Right lung (tissue), 2 donors: ENCODE measurements at regions not wholly inside any gene's neighbourhood (a gene's known extent, or its start where the extent isn't known, plus 50 kb on each side); places are given as distances from the start of the nearest gene placed in this dataset.

Experiments
- DNase-seq, 2 donors: peaks; one replicate each; pipeline ENCODE4 v3.0.0-alpha.2; 2013

GRCh38 chrX:113741744-113742143 lies 842.1 kb upstream of the HTR2C start:
- DNase-seq = no peak

DNA sequence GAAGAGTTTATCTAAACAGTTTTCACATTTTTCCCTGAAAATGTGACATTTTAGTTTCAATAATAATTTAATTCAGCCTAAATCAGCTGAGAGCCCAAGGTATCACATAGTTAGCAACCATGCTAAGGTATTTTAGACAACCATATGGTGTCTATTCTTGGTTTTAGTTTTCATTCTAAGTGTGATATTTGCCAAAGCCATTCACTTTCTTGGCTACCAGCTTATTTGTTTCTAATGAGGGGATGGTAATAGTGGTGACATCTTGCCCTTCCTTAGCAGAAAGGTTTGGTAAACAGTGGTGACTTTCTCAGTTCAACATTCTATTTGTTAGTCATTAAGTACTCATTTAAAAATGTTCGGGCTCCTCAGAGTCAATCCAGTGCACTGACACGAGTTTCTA lies 854.9 kb upstream of the HTR2C start:
- no peak for DNase-seq

DNA sequence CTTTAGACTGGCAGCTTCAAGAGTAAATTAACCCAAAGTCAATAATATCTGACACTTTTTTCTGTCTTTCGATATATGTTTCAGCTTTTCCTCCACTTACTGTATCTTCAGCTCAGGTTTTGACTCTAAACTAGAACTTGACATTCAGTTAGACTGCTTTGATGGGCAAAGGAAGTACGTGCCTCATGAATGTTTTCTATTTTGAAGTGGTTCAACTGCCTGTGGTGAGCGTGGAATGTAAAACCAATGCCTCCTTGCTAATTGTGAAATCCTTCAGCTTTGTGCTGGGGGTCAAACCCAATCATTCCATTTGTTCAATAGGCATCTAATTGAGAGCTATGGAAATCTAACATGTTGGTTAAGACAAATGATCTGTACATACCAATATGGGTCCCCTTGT lies 857.0 kb upstream of the HTR2C start:
- DNase-seq = no peak

- no peak for DNase-seq
Observed at GRCh38 chrX:113726466-113726865, 857.4 kb upstream of the HTR2C start.

DNA sequence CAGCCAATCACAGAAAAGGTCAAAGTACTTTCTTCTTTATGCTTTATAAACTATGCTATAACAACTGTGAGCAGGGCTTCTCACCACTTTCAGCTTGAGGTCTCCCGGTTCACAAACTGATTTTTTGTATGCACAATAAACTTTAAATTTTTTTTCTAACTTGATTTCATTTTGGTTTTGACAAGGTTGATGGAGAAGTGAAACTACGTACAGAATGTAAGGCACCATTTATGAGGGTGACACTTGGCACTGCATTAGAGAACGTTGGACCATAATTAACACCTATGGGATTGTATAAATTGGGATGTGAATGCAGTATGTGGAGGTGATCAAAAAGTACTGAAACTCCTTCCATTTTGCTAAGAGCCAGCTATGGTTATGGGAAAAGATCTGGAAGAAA lies 857.9 kb upstream of the HTR2C start:
- no peak for DNase-seq

DNA sequence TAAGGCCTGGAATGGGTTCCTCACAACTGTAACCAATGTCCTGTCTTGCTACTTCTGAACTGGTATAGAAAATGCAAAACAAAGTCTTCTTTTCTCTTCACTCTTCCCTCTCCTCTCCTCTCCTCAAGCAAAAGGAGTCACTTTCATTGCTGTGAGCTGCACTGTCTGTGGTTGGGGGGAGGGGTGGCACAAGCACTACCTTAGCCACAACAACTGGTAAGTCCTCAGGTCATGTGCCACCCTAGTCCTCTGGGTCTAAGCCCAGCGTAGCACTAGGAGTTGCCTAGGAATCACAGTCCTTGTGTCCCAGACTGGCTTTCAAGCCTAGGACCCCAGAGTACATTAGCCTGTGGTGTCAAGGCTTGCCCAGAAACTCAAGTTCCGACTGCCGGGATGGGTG lies 859.3 kb upstream of the AMOT start:
- DNase-seq = no peak

DNA sequence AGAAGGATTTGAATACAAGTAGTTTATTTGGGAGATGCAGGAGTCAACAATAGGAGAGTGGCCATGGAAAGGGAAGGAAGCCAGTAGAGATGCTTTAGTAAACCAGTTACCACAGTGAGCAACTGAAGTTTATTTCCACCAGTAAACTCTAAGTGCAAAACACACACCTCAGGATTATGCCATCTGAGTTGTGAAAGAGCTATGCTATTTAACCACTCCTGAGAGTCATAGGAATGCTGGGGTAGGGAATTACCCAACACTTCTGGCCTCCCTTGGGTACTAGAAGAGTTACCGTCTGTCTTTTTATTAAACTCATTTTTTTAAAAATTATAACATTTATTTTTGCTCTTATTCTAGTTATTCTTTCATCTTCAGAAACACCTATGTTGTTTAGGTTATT lies 834.6 kb upstream of the AMOT start:
- no peak for DNase-seq

DNA sequence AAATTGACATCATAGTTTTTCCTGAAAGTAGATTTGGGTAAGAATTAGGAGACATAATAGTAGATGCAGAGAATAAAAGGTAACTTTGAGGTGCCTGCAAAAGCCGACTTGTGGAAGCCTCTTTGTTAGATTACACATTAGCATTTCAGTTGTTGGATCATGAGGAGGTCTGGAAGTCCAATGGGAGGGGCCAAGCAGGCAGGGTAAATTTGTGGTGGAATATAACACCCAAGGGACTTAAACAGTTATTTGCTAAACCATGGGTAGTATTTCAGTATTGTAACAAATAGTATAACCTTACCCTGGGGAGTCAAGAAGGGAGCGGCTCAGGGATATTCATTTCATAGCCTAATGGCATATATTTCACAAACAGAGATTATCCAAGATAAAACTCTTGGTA lies 810.7 kb upstream of the AMOT start:
- no peak for DNase-seq

- DNase-seq = no peak
Observed at GRCh38 chrX:113644426-113644825, 803.8 kb upstream of the AMOT start.

- no peak for DNase-seq
Observed at GRCh38 chrX:113634565-113634964, 793.9 kb upstream of the AMOT start.

DNA sequence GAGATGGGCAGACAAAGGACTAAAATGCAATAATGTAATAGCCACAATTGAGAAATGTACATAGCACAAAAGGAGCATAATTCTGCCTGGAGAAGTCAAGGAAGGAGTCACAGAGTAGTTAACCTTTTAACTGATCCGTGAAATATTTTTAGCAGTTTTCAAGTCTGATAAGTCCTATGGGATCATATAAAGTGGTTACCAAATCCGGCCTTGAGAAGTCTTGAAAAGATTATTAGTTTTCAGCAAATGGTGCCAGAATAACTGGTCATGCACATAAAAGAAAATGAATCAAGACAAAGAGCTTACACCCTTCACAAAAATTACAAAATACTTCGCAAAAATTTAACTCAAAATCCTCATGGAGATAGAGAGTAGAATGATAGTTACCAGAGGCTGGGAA lies 788.7 kb upstream of the AMOT start:
- DNase-seq = no peak

- DNase-seq = no peak
Observed at GRCh38 chrX:113594123-113594841, 753.7 kb upstream of the AMOT start.

- no peak for DNase-seq
Observed at GRCh38 chrX:113586281-113586898, 745.8 kb upstream of the AMOT start.

GRCh38 chrX:113580486-113580885 lies 739.9 kb upstream of the AMOT start:
- no peak for DNase-seq

- no peak for DNase-seq
Observed at GRCh38 chrX:113558576-113558975, 717.9 kb upstream of the AMOT start.

GRCh38 chrX:113551919-113552318 lies 711.3 kb upstream of the AMOT start:
- DNase-seq = no peak

- DNase-seq = no peak
Observed at GRCh38 chrX:113548308-113549015, 707.8 kb upstream of the AMOT start.

DNA sequence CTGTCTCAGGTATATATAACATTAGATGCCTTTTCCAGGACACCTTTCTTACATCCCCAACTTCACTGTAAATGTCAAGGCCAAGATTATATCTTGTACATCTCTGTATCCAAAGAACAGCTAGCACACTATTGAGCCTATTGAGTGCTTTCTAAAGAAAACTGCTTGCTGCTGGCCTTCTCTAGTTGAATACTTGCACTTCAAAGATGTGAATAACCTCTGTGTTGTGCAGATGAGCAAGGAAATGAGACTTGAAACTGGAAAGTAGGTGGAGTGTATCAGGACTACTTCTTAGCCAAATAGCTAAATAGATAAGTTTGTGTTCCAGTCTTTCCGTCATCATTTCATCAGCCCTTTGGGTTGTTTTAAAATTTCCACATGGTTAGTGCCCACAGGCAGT lies 704.4 kb upstream of the AMOT start:
- DNase-seq = no peak

DNA sequence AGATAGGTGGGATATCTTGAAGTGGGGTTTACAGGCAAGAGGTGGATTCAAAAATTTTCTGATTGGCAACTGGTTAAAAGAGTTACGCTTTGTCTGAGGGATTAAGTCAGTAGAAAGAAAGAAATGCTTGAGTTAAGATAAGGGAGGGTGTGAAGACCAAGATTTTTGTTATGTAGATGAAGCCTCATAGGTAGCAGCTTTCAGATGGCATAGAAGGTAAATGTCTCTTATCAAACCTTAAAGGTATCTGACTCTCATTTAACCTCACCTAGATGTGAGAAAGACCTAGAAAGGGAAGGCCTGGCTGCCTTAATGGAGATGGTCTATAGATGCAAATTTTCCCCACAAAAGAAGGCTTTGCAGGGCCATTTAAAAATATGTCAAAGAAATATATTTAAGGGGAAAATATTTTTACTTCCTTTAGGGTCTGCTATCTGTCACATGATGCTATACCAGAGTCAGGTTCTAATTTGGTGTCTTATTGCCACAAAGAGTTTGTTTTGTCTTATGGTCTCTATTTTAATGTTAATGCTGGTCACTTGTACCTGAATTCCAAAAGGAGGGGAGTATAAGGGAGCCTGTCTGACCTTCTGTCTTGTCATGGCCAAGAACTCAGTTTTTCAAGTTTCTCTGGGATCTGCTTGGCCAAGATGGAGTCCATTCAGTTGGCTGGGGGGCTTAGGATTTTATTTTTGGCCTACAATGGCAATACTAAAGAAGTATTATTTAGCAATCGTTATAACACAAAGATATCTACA lies 699.1 kb upstream of the AMOT start:
- no peak for DNase-seq

GRCh38 chrX:113529426-113530013 lies 688.9 kb upstream of the AMOT start:
- no peak for DNase-seq

GRCh38 chrX:113522814-113523213 lies 682.2 kb upstream of the AMOT start:
- DNase-seq = no peak

DNA sequence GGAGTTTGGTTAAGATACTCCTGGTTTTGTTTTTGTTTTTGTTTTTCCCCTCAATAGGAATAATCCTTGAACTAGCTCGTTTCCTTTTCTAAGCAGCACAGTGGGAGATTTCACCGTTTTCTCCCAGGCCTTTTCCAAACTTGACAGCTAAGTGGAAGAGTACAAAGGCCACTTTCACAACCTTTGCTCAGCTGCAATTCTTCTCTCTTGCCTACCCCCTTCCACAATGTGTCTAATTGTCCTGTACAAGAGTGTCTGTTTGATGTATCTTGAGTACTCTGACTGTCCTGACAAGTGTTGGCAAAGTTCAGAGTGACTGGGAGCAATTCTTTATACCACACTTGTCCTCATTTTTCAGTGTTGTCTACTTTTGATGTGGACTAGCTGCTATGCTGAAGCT lies 674.3 kb upstream of the AMOT start:
- DNase-seq = no peak
